ENCODE measurements at regions not wholly inside any gene's neighbourhood (a gene's known extent, or its start where the extent isn't known, plus 50 kb on each side); places are given as distances from the start of the nearest gene placed in this dataset.
A peak's percentile ranks its signal among the peaks of the same experiment; 100 is the strongest.
"Not testable (repeated sequence)": the region's sequence is repeated elsewhere in the genome, so short reads cannot be mapped to it uniquely, and the experiment has no call there.

GRCh38 chr10:21463436-21463835, 62.0 kb downstream of the SKIDA1 start:
- no peak for FAIRE-seq

- FAIRE-seq, result peak; percentile 86
Observed at GRCh38 chr10:21458126-21458871, 67.2 kb downstream of the SKIDA1 start.

GRCh38 chr10:21456160-21456559, 69.3 kb downstream of the SKIDA1 start:
- FAIRE-seq, result no peak

GRCh38 chr10:21452203-21452602, 73.3 kb downstream of the SKIDA1 start:
- no peak for FAIRE-seq

GRCh38 chr10:21449288-21449966, 76.1 kb downstream of the SKIDA1 start:
- no peak for FAIRE-seq

- FAIRE-seq, result no peak
Observed at GRCh38 chr10:21445163-21445562, 80.3 kb downstream of the SKIDA1 start.

GRCh38 chr10:21441625-21442024, 83.9 kb downstream of the SKIDA1 start:
- FAIRE-seq, result no peak

- FAIRE-seq, result not testable (repeated sequence)
Observed at GRCh38 chr10:21438914-21439313, 86.6 kb downstream of the SKIDA1 start.

GRCh38 chr10:21437770-21438382, 87.6 kb downstream of the SKIDA1 start:
- FAIRE-seq, result no peak

- FAIRE-seq, result no peak
Observed at GRCh38 chr10:21432266-21432665, 93.2 kb downstream of the SKIDA1 start.

GRCh38 chr10:21431799-21432198, 93.7 kb downstream of the SKIDA1 start:
- FAIRE-seq, result no peak

GRCh38 chr10:21427804-21428481, 97.5 kb downstream of the SKIDA1 start:
- FAIRE-seq, result no peak

GRCh38 chr10:21424459-21424861, 101.0 kb downstream of the SKIDA1 start:
- FAIRE-seq, result peak; percentile 21

- FAIRE-seq, result no peak
Observed at GRCh38 chr10:21423850-21424249, 101.6 kb downstream of the SKIDA1 start.

- no peak for FAIRE-seq
Observed at GRCh38 chr10:21423338-21423737, 102.1 kb downstream of the SKIDA1 start.

GRCh38 chr10:21421794-21422193, 103.7 kb downstream of the SKIDA1 start:
- no peak for FAIRE-seq

GRCh38 chr10:21421016-21421415, 104.5 kb downstream of the SKIDA1 start:
- no peak for FAIRE-seq

GRCh38 chr10:21418981-21419576, 106.4 kb downstream of the SKIDA1 start:
- not testable (repeated sequence) for FAIRE-seq

- FAIRE-seq, result no peak
Observed at GRCh38 chr10:21417172-21417712, 108.2 kb downstream of the SKIDA1 start.

GRCh38 chr10:21413680-21414079, 111.8 kb downstream of the SKIDA1 start:
- no peak for FAIRE-seq

- FAIRE-seq, result no peak
Observed at GRCh38 chr10:21413268-21413667, 112.2 kb downstream of the SKIDA1 start.

GRCh38 chr10:21406595-21407193, 118.8 kb downstream of the SKIDA1 start:
- no peak for FAIRE-seq
